WTC11 (cell line): ENCODE measurements at regions not wholly inside any gene's neighbourhood (a gene's known extent, or its start where the extent isn't known, plus 50 kb on each side); places are given as distances from the start of the nearest gene placed in this dataset.

ENCODE experiments used
- CREM ChIP-seq: sonication (generic); formaldehyde crosslinking; IDR thresholded peaks from 2 replicates; pipeline ENCODE4 v1.8.1; 2022; ENCODE audit warnings: mild to moderate bottlenecking, missing genetic modification reagents, moderate library complexity
- RELA ChIP-seq: sonication (generic); formaldehyde crosslinking; IDR thresholded peaks from 2 replicates; pipeline ENCODE4 v1.8.1; 2022; ENCODE audit warnings: missing genetic modification reagents, mild to moderate bottlenecking, borderline replicate concordance

GRCh38 chr4:178264001-178264400 lies 821.8 kb upstream of the AGA start:
- TF ChIP-seq RELA (CRISPR knock-in tag) (no peak), CREM (CRISPR knock-in tag) (no peak)
